B cell (primary cell): ENCODE measurements at regions not wholly inside any gene's neighbourhood (a gene's known extent, or its start where the extent isn't known, plus 50 kb on each side); places are given as distances from the start of the nearest gene placed in this dataset.

ENCODE experiments used
- CTCF ChIP-seq: fragments of 200-600 bp; IDR thresholded peaks from one replicate; pipeline ENCODE4 v1.8.0; 2022; ENCODE audit warnings: antibody characterized with exemption, mild to moderate bottlenecking
- EZH2 ChIP-seq: IDR thresholded peaks from 2 replicates; pipeline ENCODE4 v1.6.1; 2012; ENCODE audit warnings: borderline replicate concordance, low read depth, mild to moderate bottlenecking, moderate library complexity, low read length; ENCODE audit not compliant: insufficient read depth, poor library complexity, severe bottlenecking

- TF ChIP-seq CTCF (no peak), EZH2 (no peak)
Measured at GRCh38 chrX:42538405-42538804, 239.6 kb downstream of the PPP1R2C start.
